GM18505 (cell line): ENCODE measurements at regions not wholly inside any gene's neighbourhood (a gene's known extent, or its start where the extent isn't known, plus 50 kb on each side); places are given as distances from the start of the nearest gene placed in this dataset.
"Not testable (repeated sequence)": the region's sequence is repeated elsewhere in the genome, so short reads cannot be mapped to it uniquely, and the experiment has no call there.

Experiments
- ATAC-seq: cut with Tn5 transposase; IDR thresholded peaks from one replicate; pipeline ENCODE4 v1.9.1; 2021; ENCODE audit not compliant: unreplicated experiment
- POLR2A ChIP-seq: IDR thresholded peaks from 4 replicates; pipeline ENCODE4 v1.6.1; 2011; ENCODE audit warnings: borderline replicate concordance; ENCODE audit not compliant: insufficient read depth, insufficient read length; ENCODE audit errors: extremely low read depth

- TF ChIP-seq POLR2A, result no peak
- no peak for ATAC-seq
These were observed 427.2 kb upstream of the UBE2E3 start for GRCh38 chr2:180553094-180553715.

DNA sequence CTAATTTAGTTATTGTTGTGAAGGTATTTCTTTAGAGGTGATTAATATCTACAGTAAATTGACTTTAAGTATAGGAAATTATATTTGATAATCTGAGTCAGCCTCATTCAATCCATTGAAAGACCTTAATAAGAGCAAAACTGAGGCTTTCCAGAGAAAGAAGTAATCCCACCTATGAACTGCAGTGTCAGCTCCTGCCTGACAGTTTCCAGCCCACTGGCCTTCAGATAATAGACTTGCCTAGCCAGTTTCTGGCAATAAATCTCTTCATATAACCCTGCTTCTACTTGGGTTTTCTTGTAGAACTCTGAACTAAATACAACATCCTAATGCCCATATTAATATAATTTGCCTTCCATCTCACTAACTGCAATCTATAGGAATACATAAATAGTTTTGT lies 437.9 kb upstream of the UBE2E3 start:
- TF ChIP-seq POLR2A, result no peak
- ATAC-seq, result no peak

- TF ChIP-seq POLR2A, result no peak
- ATAC-seq, result no peak
These were observed 439.6 kb upstream of the UBE2E3 start for GRCh38 chr2:180540761-180541160.

DNA sequence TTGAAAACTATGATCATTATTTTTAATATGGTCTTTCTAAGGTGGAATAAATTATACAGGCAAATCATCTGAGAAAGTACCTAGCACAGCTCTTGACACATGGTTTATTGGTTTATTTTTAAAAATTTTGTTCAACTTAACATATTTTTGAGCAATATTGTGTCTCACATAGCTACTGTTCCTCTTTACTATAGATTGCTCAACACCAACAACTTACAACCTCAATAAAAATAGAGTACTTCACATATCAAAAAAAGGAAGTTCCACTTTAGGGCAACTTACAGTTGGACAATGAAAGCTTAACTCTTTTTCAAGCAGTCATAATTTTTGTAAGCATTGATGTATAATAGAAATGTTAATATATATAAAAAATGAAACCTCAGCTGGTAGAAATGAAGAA lies 440.9 kb upstream of the UBE2E3 start:
- ATAC-seq, result no peak
- TF ChIP-seq POLR2A, result no peak

DNA sequence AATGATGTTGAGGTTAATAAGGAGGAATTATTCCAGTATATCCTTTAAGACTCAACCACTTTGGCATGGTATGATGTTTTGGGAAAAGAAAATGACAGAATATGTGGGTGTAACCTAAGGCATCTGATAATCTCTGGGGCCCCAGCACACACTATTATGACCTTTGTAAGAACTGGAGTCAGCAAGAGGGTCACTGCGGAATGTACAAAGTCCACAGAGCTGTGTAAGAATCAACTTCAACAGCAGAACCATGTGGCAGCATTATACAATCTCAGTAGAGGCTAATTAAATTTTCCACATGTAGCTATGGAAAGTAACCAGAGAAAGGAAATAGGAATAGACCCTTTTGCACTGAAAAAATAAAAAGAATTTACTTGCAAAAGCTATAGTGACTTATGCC lies 445.1 kb upstream of the UBE2E3 start:
- no peak for TF ChIP-seq POLR2A
- no peak for ATAC-seq

DNA sequence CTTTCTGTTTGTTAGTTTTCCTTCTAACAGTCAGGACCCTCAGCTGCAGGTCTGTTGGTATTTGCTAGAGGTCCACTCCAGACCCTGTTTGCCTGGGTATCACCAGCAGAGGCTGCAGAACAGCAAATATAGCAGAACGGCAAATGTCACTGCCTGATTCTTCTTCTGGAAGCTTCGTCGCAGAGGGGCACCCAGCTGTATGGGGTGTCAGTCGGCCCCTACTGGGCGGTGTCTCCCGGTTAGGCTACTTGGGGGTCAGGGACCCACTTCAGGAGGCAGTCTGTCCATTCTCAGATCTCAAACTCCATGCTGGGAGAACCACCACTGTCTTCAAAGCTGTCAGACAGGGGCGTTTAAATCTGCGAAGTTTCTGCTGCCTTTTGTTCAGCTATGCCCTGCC lies 448.6 kb upstream of the UBE2E3 start:
- ATAC-seq, result not testable (repeated sequence)

GRCh38 chr2:180524499-180524898 lies 455.9 kb upstream of the UBE2E3 start:
- TF ChIP-seq POLR2A, result no peak
- ATAC-seq, result no peak

- ATAC-seq, result no peak
- TF ChIP-seq POLR2A, result no peak
These were observed 456.6 kb upstream of the UBE2E3 start for GRCh38 chr2:180523621-180524340.

DNA sequence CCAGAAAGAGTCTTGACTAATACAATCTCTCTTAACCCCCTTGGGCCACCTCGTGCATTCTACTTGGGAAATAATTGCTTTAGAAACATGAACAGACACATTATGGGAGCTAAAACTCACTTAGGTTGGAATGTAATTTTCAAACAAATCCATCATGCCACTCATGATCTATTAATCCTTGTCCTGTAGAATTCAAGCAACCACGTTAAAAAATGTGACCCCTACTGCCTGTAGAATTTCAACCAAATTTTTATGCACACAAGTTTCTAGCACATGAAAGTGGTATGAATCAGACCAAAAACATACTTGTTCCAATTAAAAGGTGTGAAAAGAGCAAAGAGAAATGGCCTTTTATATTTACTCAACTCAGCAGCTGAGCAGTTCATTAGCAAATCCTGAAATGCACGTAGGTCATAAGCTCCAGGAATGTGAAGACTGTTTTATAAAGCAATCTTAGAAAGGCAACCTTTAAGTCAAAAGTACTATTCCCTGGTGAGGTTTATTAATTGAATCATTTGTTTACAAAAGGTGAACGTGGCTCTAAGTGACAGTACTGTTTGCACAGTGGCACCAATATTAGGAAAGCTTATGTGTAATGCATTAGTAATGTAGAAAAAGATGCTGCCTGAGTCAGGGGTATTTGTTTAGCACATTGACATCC lies 459.4 kb upstream of the UBE2E3 start:
- ATAC-seq, result no peak
- TF ChIP-seq POLR2A, result no peak

DNA sequence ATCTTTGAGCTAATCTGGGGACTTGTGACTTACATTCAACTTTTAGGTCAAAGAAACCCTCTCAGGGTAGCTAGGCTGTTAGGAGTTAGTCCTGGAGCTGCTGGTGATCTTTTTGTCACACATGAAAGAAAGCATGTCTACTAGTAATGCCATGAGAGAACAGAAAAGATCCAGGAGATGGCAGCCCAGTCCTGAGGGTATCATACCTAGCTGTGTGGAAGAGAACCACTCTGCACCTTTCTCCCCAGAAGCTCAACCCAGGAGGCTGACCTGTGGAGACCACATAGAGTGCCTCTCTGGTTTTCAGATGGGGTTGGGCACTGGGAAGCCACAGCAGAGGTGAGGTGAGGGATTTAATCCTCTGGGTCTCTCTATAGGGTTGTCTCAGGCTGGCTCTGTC lies 460.2 kb upstream of the UBE2E3 start:
- no peak for TF ChIP-seq POLR2A
- no peak for ATAC-seq

GRCh38 chr2:180519276-180519675 lies 461.1 kb upstream of the UBE2E3 start:
- no peak for TF ChIP-seq POLR2A
- ATAC-seq, result no peak

GRCh38 chr2:180516232-180516631 lies 464.2 kb upstream of the UBE2E3 start:
- peak; percentile 65 for ATAC-seq
- no peak for TF ChIP-seq POLR2A

DNA sequence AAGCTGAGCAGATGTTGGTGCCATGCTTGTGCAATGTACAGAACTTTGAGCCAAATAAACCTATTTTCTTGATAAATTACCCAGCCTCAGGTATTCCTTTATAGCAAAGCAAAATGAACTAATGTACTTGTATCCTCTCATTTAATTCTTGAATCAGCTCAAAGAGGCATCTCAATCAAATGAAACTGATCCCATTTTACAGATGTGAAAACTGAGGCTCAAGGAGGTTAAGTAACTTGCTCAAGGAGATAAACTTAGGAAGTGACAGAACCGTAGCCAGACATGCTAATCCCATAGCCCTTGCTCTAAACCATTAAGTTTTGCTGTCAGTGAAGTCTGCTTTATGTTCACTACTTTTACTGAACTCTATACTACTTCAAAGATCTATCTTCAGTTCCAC lies 467.0 kb upstream of the UBE2E3 start:
- TF ChIP-seq POLR2A, result no peak

GRCh38 chr2:180508458-180508857 lies 471.9 kb upstream of the UBE2E3 start:
- no peak for ATAC-seq
- no peak for TF ChIP-seq POLR2A

More for the DNA sequence above, 467.0 kb upstream of the UBE2E3 start:
- no peak for ATAC-seq
